MCF 10A (cell line): ENCODE measurements at regions not wholly inside any gene's neighbourhood (a gene's known extent, or its start where the extent isn't known, plus 50 kb on each side); places are given as distances from the start of the nearest gene placed in this dataset.
"Not testable (repeated sequence)": the region's sequence is repeated elsewhere in the genome, so short reads cannot be mapped to it uniquely, and the experiment has no call there.

Source experiments
- BruUV-seq: library from RNA; stranded (reverse); fragments of 400-500 nt; replicated peaks from 2 replicates; lab custom pipeline; 2021; lab: Mats Ljungman, UMichigan
- CTCF ChIA-PET: fragments of 300-600 bp; sonication (Branson Sonifier 250); formaldehyde crosslinking; extraction: SDS; loops from one replicate; lab custom pipeline; 2021; ENCODE audit warnings: antibody characterized with exemption, inconsistent platforms; lab: Yijun Ruan, JAX
- POLR2A ChIA-PET: fragments of 300-600, 350-650 bp; sonication (Branson Sonifier 250); formaldehyde crosslinking; extraction: SDS; loops from one replicate; lab custom pipeline; 2020; ENCODE audit warnings: antibody characterized with exemption, inconsistent platforms; lab: Yijun Ruan, JAX
- DNase-seq: peaks from one replicate; pipeline ENCODE4 v3.0.0-alpha.2; 2018; ENCODE audit not compliant: unreplicated experiment
- H3K27ac Mint-ChIP-seq: one replicate; pipeline ENCODE4 v1.8.0; 2022; ENCODE audit warnings: mild to moderate bottlenecking, low read depth, mixed read lengths; ENCODE audit not compliant: unreplicated experiment
- H3K27me3 Mint-ChIP-seq: one replicate; pipeline ENCODE4 v1.8.0; 2022; ENCODE audit warnings: mixed read lengths; ENCODE audit not compliant: insufficient read depth, unreplicated experiment
- H3K36me3 Mint-ChIP-seq: one replicate; pipeline ENCODE4 v1.8.0; 2022; ENCODE audit warnings: mild to moderate bottlenecking, moderate library complexity, mixed read lengths; ENCODE audit not compliant: insufficient read depth, unreplicated experiment
- H3K4me1 Mint-ChIP-seq: one replicate; pipeline ENCODE4 v1.8.0; 2022; ENCODE audit warnings: mixed read lengths; ENCODE audit not compliant: insufficient read depth, unreplicated experiment
- H3K4me3 Mint-ChIP-seq: one replicate; pipeline ENCODE4 v1.8.0; 2022; ENCODE audit warnings: mild to moderate bottlenecking, moderate library complexity, mixed read lengths; ENCODE audit not compliant: unreplicated experiment
- H3K9me3 Mint-ChIP-seq: one replicate; pipeline ENCODE4 v1.8.0; 2022; ENCODE audit warnings: mixed read lengths; ENCODE audit not compliant: unreplicated experiment
- CTCF ChIP-seq: fragments of 200-600 bp; IDR thresholded peaks from one replicate; pipeline ENCODE4 v1.8.0; 2022; ENCODE audit warnings: antibody characterized with exemption, mild to moderate bottlenecking; ENCODE audit not compliant: unreplicated experiment
- intact Hi-C: fragments of 100-400 bp; cut with micrococcal nuclease; formaldehyde crosslinking; loops from 2 replicates; pipeline ENCODE4 v1.14.1; 2022

GRCh38 chr2:237208373-237209260 is 122.9 kb downstream of the COPS8 start:
- H3K36me3 Mint-ChIP-seq = peaks cover 3% of the 10 kb centered on the region
- H3K9me3 Mint-ChIP-seq = no peaks in the 10 kb centered on the region
- H3K27me3 Mint-ChIP-seq = no peaks in the 10 kb centered on the region
- ChIA-PET POLR2A (no interaction called here), CTCF (no interaction called here)
- TF ChIP-seq CTCF = no peak
- no peak overlapping the region for H3K27ac Mint-ChIP-seq
- no TSS peak for BruUV-seq
- H3K4me1 Mint-ChIP-seq = no peaks in the 10 kb centered on the region
- no peak overlapping the region for H3K4me3 Mint-ChIP-seq
- intact Hi-C loops = no loop called here
- no peak for DNase-seq

- H3K4me1 Mint-ChIP-seq = no peaks in the 10 kb centered on the region
- no peaks in the 10 kb centered on the region for H3K27me3 Mint-ChIP-seq
- no peaks in the 10 kb centered on the region for H3K9me3 Mint-ChIP-seq
- no peaks in the 10 kb centered on the region for H3K36me3 Mint-ChIP-seq
- no peak for TF ChIP-seq CTCF
- CTCF ChIA-PET = no interaction called here
- H3K4me3 Mint-ChIP-seq = no peak overlapping the region
- BruUV-seq = no TSS peak
- no peak overlapping the region for H3K27ac Mint-ChIP-seq
- intact Hi-C loops = no loop called here
- DNase-seq = no peak
- POLR2A ChIA-PET = no interaction called here
These were observed 124.2 kb downstream of the COPS8 start for GRCh38 chr2:237209885-237210284.

- BruUV-seq = no TSS peak
- DNase-seq = no peak
- Mint-ChIP-seq H3K4me1 (no peaks in the 10 kb centered on the region), H3K9me3 (no peaks in the 10 kb centered on the region), H3K4me3 (no peak overlapping the region), H3K27ac (no peak overlapping the region), H3K27me3 (no peaks in the 10 kb centered on the region), H3K36me3 (no peaks in the 10 kb centered on the region)
- TF ChIP-seq CTCF = no peak
- CTCF ChIA-PET = no interaction called here
- intact Hi-C loops = no loop called here
- POLR2A ChIA-PET = interaction anchor here (0.6 kb wide), 1 partner anchor 39 kb away, joined by 3 read pairs; no protein-coding TSS in a partner anchor
These were observed 124.6 kb downstream of the COPS8 start for GRCh38 chr2:237210297-237210696.

GRCh38 chr2:237210763-237211162 is 125.1 kb downstream of the COPS8 start:
- intact Hi-C loops = no loop called here
- H3K36me3 Mint-ChIP-seq = no peaks in the 10 kb centered on the region
- H3K4me3 Mint-ChIP-seq = no peak overlapping the region
- no peaks in the 10 kb centered on the region for H3K4me1 Mint-ChIP-seq
- H3K9me3 Mint-ChIP-seq = no peaks in the 10 kb centered on the region
- TF ChIP-seq CTCF = no peak
- H3K27me3 Mint-ChIP-seq = no peaks in the 10 kb centered on the region
- H3K27ac Mint-ChIP-seq = no peak overlapping the region
- BruUV-seq = no TSS peak
- ChIA-PET CTCF (no interaction called here), POLR2A (interaction anchor here (0.6 kb wide), 1 partner anchor 39 kb away, joined by 3 read pairs; no protein-coding TSS in a partner anchor)
- DNase-seq = no peak

- H3K4me3 Mint-ChIP-seq, H3K27ac Mint-ChIP-seq, H3K27me3 Mint-ChIP-seq, BruUV-seq, H3K9me3 Mint-ChIP-seq, intact Hi-C loops, CTCF ChIA-PET, DNase-seq, H3K4me1 Mint-ChIP-seq, H3K36me3 Mint-ChIP-seq: not testable (repeated sequence)
- POLR2A ChIA-PET = interaction anchor here (1.0 to 1.1 kb wide), 2 partner anchors 11 to 44 kb away, joined by 3 to 5 read pairs; no protein-coding TSS in a partner anchor
These were observed 126.9 kb downstream of the COPS8 start for GRCh38 chr2:237212356-237213279.
